Limb (tissue), 2 donors: ENCODE measurements at regions not wholly inside any gene's neighbourhood (a gene's known extent, or its start where the extent isn't known, plus 50 kb on each side); places are given as distances from the start of the nearest gene placed in this dataset.

Experiments used
- DNase-seq, 2 donors: peaks; one replicate each; pipeline ENCODE4 v3.0.0-alpha.2; 2016; ENCODE audit errors: extremely low spot score in 2 of 2

GRCh38 chr4:57494821-57495220, 384.6 kb upstream of the IGFBP7 start:
- peak in 1 of 2 donors; percentile 55 for DNase-seq

GRCh38 chr4:57492251-57492878, 382.2 kb upstream of the IGFBP7 start:
- DNase-seq: no peak

- no peak for DNase-seq
Measured at GRCh38 chr4:57491388-57491787, 381.2 kb upstream of the IGFBP7 start.

DNA sequence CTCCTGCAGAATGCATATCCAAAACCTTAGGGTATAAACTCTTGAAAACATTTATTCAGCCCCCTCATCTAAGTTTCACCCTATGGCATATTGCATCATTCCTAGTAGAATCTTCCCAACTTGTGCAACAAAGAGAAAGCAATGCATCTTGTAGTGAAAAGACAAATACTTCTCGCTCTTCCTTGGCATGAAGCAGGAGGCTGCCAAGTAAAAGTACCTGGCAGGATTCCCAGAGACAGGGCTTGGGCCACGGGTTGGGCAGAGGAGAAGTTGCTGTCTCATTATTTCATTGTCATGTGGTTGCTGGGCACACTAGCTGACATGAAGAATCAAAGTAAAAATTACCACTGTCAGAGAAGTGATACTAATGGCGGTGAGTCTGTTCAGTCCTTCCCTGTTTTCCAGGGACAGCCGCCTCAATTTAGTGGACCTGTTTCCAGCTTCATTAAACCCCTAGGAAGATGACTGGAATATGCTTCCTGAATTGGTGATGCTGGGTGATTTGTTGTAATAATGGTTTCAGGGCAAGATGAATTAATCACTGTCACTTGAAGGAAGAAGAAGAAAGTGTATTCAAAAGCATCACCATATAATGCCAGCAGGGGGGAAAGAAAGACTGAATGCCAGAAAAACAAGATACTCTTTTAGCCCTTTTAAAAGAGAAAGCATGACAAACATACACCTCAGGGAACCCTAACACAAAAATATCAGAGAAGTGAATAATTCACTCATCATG, 380.5 kb upstream of the IGFBP7 start:
- DNase-seq: no peak

DNA sequence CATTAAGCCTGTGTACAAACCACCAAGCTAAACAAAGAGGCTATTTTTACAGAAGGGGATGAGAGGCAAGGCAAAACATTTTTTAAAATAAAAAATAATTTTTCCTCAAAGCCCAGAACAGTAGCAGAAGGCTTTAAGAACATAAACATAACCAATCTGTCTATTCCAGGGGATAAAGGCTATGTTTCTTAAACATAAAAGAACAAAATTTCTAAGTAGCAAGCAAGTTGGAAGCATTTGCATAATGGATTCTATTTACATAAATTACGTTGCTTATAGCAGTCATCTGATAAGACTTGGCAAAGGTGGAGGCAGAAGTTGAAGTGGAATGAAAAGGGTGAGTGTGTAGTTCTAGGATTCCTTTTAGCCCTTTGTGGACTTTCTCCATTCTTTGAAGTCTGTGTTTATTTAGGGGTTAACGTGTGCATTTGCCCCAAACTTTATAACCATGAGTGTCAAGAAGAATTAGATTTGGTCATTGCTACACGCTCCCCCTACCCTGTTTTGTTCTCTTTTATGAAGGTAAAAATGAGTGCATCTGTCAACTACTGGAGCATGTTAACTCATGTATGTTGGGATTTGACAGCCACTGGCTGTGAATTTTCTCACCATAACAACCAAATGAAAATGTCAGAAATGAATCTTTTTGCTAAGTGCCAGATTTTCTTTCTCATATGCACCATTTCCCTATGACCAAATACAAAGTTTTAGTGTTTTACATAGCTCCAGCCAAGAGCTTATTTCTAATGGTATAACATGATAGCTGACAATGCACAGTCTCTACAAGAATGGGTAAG, 378.4 kb upstream of the IGFBP7 start:
- DNase-seq: no peak

DNA sequence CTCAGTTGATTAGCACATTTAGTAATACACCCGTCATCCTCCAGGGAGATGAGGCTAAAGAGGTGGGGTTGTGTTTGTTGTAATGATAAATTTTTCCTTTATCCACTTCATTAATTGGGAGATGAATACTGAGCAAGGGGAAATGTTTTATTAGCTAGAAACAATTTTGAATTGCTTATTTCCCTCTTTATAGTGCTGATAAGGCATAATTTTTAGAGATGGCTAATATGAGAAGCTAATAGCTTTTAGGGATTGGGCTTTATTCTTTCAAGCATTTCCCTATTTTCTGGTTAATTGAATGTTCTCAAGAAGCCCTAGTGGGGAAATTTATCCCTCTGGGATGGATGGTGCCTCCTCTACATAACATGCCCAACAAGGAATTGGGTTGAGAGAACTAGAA, 365.2 kb upstream of the IGFBP7 start:
- no peak for DNase-seq

DNA sequence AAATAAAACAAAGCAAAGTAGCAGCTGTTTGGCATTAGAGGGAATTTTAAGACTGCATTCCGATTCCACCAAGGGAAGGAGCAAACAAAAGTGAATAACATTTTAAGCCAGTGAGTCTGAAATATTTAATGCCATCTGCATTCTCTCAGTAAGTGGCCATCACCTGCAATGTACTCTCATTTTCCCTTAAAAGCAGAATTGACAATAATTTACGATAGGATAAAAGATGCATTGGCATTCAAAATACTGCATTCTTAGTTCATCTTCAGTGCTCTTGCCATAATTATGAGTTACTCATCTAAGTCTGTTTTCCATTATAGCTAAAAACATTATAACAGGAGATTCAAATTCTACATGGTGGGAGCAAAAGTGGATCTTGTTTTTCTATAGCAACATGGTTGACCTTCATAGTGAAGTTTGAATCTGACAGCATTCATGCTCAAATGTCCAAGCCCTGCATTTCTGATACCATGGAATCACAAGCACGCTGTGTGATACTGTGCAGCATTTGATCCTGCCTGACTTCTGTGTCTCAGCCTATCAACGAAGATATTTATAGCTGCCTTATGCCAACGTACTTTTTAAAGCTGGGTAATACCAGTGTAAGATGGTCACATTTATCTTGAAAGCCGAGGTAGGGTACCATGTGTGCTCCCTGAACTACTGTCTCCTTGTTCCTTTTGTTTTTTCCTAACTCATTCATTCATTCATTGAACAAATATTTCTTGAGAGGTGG, 355.3 kb upstream of the IGFBP7 start:
- no peak for DNase-seq

DNA sequence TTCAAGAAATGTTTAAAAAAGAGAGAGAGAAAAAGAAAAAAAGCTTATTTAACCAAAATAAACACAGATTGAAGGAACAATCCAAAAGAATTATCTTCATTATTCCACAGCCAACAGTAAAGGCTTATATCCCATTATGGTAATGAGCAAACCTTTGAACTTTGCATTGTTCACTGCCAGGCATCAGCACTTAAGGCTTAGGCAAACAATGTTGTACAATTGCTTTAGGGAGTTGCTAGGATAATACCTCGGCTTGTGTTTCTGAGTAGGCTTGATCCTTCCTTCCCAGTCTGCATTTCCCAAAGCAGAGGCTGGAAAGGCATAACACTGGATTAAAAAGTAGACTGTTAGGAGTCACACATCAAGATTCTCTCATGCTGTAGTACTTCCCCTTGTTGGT, 352.7 kb upstream of the IGFBP7 start:
- no peak for DNase-seq

GRCh38 chr4:57460967-57461366, 350.8 kb upstream of the IGFBP7 start:
- no peak for DNase-seq

DNA sequence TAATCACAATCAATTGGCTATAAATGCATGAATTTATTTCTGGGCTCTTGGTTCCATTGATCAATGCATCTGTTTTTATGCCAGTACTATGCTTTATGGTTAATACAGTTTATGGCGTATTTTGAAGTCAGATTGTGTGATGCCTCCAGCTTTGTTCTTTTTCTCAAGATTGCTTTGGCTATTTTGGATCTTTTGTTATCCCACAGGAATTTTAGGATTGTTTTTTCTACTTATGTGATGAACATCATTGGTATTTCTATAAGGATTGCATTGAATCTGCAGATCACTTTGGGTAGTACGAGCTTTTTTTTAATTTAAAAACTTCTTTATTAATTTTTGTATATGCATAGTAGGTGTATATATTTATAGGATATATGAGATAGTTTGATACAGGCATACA, 338.7 kb upstream of the IGFBP7 start:
- DNase-seq: no peak

DNA sequence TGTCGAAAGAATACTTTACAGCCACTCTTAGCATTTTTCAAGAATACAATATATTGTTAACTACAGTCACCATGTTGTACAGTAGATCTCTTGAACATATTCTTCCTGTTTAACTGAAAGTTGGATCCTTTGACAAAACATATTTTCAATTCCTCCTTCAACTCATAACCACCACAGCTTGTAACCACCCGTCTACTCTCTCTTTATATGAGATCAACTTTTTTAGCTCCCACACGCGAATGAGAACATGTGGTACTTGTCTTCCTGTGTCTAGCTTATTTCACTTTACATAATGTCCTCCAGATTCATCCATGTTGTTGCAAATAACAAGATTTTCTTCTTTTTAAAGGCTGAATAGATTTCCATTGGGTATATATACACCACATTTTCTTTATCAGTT, 338.3 kb upstream of the IGFBP7 start:
- DNase-seq: no peak

DNA sequence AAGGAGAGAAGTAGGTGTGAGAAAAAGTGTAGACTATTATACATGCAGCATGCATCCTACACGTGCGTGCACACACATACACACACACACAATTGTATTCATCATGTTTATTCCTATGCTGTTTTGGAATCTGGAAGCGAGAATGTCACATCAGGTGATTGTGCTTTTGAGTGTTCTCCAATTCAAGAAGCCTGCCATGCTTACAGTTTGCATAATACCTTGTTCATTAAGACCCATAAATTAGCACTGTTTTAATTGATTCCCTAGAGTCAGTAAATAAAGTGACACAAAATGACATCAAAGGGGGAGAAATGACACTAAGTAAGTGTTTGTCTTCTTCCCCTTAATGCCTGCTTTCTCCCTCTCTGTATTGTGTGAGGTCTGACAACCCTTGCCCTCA, 336.1 kb upstream of the IGFBP7 start:
- no peak for DNase-seq

DNA sequence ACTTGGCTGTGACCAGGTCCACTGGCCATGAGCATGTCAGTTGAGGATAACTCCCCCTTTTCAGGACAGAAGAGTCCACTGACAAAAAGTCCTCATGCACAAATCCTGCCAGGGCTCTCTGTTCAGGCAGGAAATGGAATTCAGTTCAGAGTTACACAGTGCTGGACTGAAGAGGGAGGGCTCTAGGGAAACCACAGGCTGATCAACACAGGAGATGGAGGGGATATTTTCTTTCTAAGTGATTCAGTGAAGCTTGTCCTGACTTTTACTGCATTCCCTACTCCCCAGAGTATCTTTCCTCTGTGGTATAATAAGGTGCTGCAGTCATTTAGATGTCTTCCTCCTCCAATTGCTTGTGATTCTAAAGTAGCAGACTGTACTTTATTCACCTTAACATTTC, 335.5 kb upstream of the IGFBP7 start:
- no peak for DNase-seq

DNA sequence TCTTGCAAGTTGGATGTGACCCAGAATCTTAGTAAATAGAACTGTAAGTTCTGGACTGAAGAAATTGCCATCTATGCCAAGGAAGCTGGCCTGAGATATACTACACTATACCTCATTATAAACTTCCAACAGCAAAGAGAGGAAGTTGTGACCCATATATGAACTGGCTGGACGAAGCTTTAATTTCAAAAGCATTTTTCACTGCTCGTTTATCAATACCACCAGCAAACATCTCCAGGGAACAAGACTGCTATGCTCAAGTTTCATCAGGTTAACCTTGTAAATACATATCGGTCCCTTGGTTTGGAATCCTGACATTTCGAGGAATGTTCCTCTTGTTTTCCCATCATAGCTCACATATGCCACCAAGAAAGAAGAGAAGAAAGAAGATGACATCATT, 334.5 kb upstream of the IGFBP7 start:
- no peak for DNase-seq

DNA sequence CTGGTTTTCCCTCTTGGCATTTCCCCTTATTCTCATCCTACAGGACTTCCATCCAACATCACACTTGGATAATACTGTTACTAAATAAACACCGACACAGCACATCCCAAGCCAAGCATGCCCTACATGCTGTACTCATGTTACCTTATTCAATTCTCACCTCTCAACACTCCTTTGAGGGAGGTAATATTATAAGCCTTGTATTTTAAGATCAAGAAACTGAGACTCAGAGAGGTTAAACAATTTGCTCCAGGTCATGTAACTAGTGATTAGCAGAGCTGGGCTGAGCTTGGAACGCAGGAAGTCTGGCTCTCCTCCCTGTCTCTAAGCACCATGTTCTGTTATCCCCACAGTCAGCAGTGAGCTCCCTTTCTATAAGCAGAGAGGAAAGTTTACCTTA, 333.6 kb upstream of the IGFBP7 start:
- DNase-seq: no peak

DNA sequence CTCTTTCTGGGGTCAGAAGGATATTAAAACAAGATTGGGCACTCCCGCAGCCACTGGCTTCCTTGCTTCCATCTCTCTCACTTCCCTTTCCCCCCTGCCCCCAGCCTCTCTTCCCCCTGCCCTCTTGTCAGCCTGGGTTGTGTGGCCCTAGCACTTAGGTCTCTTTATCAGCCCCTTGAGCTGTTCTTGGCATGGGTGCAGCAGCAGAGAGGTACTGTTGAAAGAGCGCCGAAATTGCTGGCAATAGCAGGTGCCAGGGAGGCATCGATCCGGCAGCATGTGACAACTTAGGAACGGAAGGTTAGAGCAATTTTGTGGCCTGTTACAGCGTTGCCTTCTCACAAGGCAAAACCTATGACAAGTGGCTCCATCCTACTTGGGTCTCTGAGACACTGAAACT, 333.1 kb upstream of the IGFBP7 start:
- DNase-seq: no peak

GRCh38 chr4:57442831-57443291, 332.7 kb upstream of the IGFBP7 start:
- peak; percentile 46 to 83 for DNase-seq

GRCh38 chr4:57442241-57442640, 332.1 kb upstream of the IGFBP7 start:
- DNase-seq: no peak

DNA sequence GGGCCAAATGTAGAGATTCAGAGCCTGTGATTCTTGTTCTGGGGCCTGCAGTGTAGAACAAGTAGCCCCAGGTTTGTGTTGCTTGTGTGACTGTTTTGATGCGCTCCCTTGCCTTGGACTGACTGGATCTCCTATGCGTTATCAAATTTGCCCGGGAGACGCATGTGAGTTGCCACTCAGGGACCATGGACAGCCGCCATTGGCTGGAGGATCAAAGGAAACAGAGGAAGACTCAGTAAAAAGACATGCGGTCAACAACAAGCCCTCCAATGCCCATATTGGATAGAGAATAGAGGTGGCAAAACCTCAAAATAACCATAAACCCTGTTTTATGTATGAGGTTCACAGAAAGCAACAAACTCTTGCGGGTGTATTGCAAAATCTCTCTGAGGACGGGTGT, 327.5 kb upstream of the IGFBP7 start:
- DNase-seq: no peak

DNA sequence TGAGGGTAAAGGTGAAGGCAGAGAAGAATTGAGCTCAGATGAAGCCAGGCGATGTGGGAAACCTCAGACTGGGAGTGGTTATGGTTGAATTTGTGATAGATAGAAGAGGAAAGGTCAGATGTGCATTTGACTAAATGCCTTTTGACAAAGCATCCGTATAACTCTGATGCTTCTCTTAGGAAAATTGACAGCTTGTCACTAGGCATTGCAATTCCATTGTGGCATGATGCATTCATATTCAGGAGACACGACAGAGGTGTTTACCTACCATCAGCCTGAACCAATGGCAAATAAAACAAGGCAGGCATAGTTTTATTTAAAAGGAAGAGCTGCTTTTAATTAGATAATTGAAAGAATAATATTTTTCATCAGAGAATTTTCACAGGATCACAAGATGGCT, 325.1 kb upstream of the IGFBP7 start:
- no peak for DNase-seq

DNA sequence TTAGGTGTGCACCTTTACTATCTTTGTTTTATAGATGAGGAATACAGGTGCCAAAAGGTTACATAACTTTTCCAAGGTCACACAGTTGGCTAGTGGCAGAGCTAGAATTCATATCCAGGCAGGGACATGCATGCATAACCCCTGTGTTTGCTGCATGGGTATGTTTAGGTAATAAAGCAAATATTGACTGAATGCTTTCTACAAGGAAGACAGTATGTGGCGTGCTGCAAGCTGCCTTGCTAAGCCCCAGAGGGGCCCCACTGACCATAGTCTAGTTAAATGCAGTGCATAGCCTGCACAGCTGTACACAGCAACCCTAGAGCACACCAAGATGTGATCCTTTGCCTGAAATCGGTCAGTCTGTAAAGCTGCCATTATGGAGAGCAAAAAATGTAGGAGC, 320.5 kb upstream of the IGFBP7 start:
- no peak for DNase-seq
